Colonic mucosa (tissue), 4 donors: ENCODE measurements at regions not wholly inside any gene's neighbourhood (a gene's known extent, or its start where the extent isn't known, plus 50 kb on each side); places are given as distances from the start of the nearest gene placed in this dataset.

Source experiments
- DNase-seq: peaks from one replicate; pipeline ENCODE4 v3.0.0-alpha.2; 2020
- H3K27ac ChIP-seq: fragments of 200-600 bp; one replicate; pipeline ENCODE4 v1.8.0; 2021
- H3K27me3 ChIP-seq: fragments of 200-600 bp; one replicate; pipeline ENCODE4 v1.8.0; 2021
- H3K36me3 ChIP-seq: fragments of 200-600 bp; one replicate; pipeline ENCODE4 v1.8.0; 2021
- H3K4me1 ChIP-seq: fragments of 200-600 bp; one replicate; pipeline ENCODE4 v1.8.0; 2021; ENCODE audit warnings: mild to moderate bottlenecking
- H3K4me3 ChIP-seq: fragments of 200-600 bp; one replicate; pipeline ENCODE4 v1.8.0; 2021
- H3K9ac ChIP-seq, 2 donors: one replicate each; pipeline ENCODE4 v1.7.0; 2013; ENCODE audit warnings: control low read depth in 2 of 2, low read depth in 2 of 2, low read length in 2 of 2
- H3K9me3 ChIP-seq: fragments of 200-600 bp; one replicate; pipeline ENCODE4 v1.8.0; 2021
- intact Hi-C: fragments of 100-400 bp; cut with DNase I; formaldehyde crosslinking; loops from one replicate; pipeline ENCODE4 v1.14.1; 2022
- TF ChIP-seq, protein P1 (sequence below): fragments of 200-600 bp; IDR thresholded peaks from one replicate; pipeline ENCODE4 v1.8.0; 2022; ENCODE audit warnings: antibody characterized with exemption, mild to moderate bottlenecking
- donor health status: healthy.
- donor health status: DM: no; HTN: no; CAD: no.
- donor health status: DM: no; HTN: no; CAD: no.

DNA sequence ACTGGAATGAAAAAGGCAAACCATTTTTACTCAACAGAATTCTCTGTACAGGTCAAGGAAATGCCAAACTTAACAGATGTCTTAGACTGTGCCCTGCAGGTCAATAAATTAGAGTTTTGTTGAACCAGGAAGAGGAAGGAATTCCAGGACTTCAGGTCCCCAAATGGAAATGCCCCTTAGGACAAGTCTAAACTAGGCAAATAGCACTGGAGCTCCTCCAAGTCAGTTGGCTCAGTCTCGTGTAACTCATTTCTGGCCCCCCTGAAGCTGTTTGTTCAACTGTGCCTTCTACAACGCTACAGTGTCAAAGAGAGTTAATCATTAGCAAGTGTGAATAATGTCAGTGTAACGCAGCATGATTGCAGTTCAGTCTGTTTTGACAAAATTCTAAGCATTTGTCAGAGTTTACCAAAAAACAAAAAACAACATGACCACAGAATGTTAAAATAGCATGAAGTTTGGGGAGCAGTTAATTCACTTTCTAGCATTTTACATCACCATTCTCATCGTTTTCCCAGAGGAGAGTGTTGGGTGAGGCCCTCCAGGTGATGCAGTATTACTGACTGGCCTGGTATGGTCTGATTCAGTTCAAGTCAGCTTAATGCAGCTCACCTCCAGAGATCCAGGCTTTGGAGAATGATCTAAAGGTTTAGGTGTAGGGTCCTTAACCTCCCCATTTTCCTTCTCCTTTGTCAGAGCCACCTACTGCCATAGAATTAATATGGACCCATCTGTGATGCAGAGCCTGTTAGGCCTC, 108.1 kb downstream of the AQP4 start:
- Histone ChIP-seq H3K27me3 (no peaks in the 10 kb centered on the region), H3K4me3 (no peak overlapping the region), H3K27ac (no peak overlapping the region), H3K9me3 (no peaks in the 10 kb centered on the region), H3K36me3 (no peaks in the 10 kb centered on the region), H3K9ac (no peak overlapping the region), H3K4me1 (no peaks in the 10 kb centered on the region)
- TF ChIP-seq, protein P1, sequence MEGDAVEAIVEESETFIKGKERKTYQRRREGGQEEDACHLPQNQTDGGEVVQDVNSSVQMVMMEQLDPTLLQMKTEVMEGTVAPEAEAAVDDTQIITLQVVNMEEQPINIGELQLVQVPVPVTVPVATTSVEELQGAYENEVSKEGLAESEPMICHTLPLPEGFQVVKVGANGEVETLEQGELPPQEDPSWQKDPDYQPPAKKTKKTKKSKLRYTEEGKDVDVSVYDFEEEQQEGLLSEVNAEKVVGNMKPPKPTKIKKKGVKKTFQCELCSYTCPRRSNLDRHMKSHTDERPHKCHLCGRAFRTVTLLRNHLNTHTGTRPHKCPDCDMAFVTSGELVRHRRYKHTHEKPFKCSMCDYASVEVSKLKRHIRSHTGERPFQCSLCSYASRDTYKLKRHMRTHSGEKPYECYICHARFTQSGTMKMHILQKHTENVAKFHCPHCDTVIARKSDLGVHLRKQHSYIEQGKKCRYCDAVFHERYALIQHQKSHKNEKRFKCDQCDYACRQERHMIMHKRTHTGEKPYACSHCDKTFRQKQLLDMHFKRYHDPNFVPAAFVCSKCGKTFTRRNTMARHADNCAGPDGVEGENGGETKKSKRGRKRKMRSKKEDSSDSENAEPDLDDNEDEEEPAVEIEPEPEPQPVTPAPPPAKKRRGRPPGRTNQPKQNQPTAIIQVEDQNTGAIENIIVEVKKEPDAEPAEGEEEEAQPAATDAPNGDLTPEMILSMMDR = no peak
- peak; percentile 54 for DNase-seq
- intact Hi-C loops = no loop called here

DNA sequence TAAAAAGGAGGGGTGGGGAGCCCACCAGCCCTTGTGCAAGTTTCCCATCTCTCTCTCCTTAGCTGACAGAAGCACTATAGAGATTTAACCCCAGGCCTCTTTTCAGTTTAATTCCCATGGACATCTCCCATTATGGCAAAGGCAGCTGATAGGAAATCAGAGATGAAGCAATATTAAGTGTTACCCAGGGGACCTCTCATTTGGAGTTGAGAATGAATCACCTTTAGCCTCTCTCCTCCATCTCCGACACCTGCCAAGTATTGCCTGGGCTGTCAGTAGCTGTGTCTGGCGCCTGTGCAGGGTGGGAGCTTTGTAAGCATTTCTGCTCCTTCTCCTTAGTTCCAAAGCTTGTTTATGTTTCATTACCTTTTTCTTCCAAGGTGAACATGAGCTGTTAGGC, 109.0 kb downstream of the AQP4 start:
- intact Hi-C loops = no loop called here
- no peak for DNase-seq
- H3K27ac ChIP-seq = no peak overlapping the region
- no peak overlapping the region for H3K4me3 ChIP-seq
- H3K36me3 ChIP-seq = no peaks in the 10 kb centered on the region
- H3K4me1 ChIP-seq = no peaks in the 10 kb centered on the region
- H3K9ac ChIP-seq = no peak overlapping the region
- no peaks in the 10 kb centered on the region for H3K27me3 ChIP-seq
- H3K9me3 ChIP-seq = no peaks in the 10 kb centered on the region
- TF ChIP-seq, protein P1 = no peak

- no peaks in the 10 kb centered on the region for H3K4me1 ChIP-seq
- H3K9ac ChIP-seq = no peak overlapping the region
- H3K4me3 ChIP-seq = no peak overlapping the region
- H3K36me3 ChIP-seq = no peaks in the 10 kb centered on the region
- no peak overlapping the region for H3K27ac ChIP-seq
- no peaks in the 10 kb centered on the region for H3K27me3 ChIP-seq
- intact Hi-C loops = no loop called here
- no peak for DNase-seq
- TF ChIP-seq, protein P1 = no peak
- H3K9me3 ChIP-seq = no peaks in the 10 kb centered on the region
Measured at GRCh38 chr18:26746826-26747475, 118.6 kb downstream of the AQP4 start.

DNA sequence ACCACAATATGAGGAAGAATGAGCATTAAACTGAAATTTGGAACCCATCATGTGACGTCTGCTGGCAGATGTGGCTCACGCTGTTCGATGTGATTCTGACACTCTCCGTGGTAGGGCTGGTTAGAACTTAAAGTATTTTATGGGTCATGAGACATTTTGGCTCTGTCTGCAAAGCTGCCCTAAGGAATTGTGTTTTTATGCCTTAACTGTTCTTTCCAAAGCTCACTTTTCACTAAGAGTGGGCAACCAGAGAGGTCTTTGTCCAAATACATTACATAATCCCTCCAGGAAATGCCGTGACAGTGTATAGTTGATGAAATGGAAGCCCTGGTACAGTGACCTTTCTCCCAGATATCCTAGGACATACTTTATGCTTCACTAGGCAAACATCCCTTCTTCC, 119.1 kb downstream of the AQP4 start:
- Histone ChIP-seq H3K4me1 (no peaks in the 10 kb centered on the region), H3K36me3 (no peaks in the 10 kb centered on the region), H3K4me3 (no peak overlapping the region), H3K9ac (no peak overlapping the region), H3K27ac (no peak overlapping the region), H3K27me3 (no peaks in the 10 kb centered on the region), H3K9me3 (no peaks in the 10 kb centered on the region)
- TF ChIP-seq, protein P1 = no peak
- intact Hi-C loops = no loop called here
- DNase-seq = no peak

GRCh38 chr18:26745288-26746181, 120.0 kb downstream of the AQP4 start:
- H3K27me3 ChIP-seq = no peaks in the 10 kb centered on the region
- no peak overlapping the region for H3K27ac ChIP-seq
- TF ChIP-seq, protein P1 = no peak
- H3K36me3 ChIP-seq = no peaks in the 10 kb centered on the region
- H3K4me1 ChIP-seq = no peaks in the 10 kb centered on the region
- no peak overlapping the region for H3K9ac ChIP-seq
- H3K9me3 ChIP-seq = no peaks in the 10 kb centered on the region
- intact Hi-C loops = no loop called here
- no peak overlapping the region for H3K4me3 ChIP-seq
- DNase-seq = no peak
